A549 (cell line): ENCODE measurements at regions not wholly inside any gene's neighbourhood (a gene's known extent, or its start where the extent isn't known, plus 50 kb on each side); places are given as distances from the start of the nearest gene placed in this dataset.

Experiments
- ATAC-seq, 2 experiments: fragments of 200-7000 bp in 1 of 2; fragments of >200 bp in 1 of 2; cut with Nextera tagmentation in 1 of 2; cut with Tn5 transposase in 1 of 2; 3 replicates each; pipeline versions ENCODE4 v1.8.0 to v1.9.1; 2018 to 2020; ENCODE audit warnings: mild to moderate bottlenecking in 1 of 2, moderate library complexity in 1 of 2
- CTCF ChIA-PET: fragments of 300-600 bp; sonication (Branson Sonifier 250); formaldehyde crosslinking; extraction: SDS; loops from one replicate; lab custom pipeline; 2021; ENCODE audit warnings: antibody characterized with exemption, inconsistent platforms; lab: Yijun Ruan, JAX
- POLR2A ChIA-PET: fragments of 350-600 bp; formaldehyde crosslinking; extraction: SDS; loops from one replicate; lab custom pipeline; 2021; ENCODE audit warnings: antibody characterized with exemption, inconsistent platforms; lab: Yijun Ruan, JAX
- DNase-seq, 2 experiments: peaks; one replicate each; pipeline versions ENCODE4 v3.0.0 to v3.0.0-alpha.2; 2011 to 2016; ENCODE audit warnings: low read depth in 1 of 2, low spot score in 1 of 2
- FAIRE-seq: peaks from 2 replicates; lab custom pipeline; 2011; peaks lifted over from hg19 to GRCh38; lab: Jason Lieb, UNC
- H3K27ac ChIP-seq, 2 experiments: fragments of >200 bp; sonication (Bioruptor Twin); formaldehyde crosslinking; 3 replicates each; pipeline ENCODE4 v1.5.1; 2016 to 2017
- H3K4me1 ChIP-seq: fragments of >200 bp; sonication (Bioruptor Twin); formaldehyde crosslinking; 3 replicates; pipeline ENCODE4 v1.6.1; 2016
- H3K4me2 ChIP-seq: fragments of >200 bp; sonication (Bioruptor Twin); formaldehyde crosslinking; 3 replicates; pipeline ENCODE4 v1.6.1; 2016
- H3K4me3 ChIP-seq: fragments of >200 bp; sonication (Bioruptor Twin); formaldehyde crosslinking; 3 replicates; pipeline ENCODE4 v1.5.1; 2016
- H3K9me3 ChIP-seq: fragments of >200 bp; sonication (Bioruptor Twin); formaldehyde crosslinking; 3 replicates; pipeline ENCODE4 v1.6.1; 2016
- BHLHE40 ChIP-seq: IDR thresholded peaks from 2 replicates; pipeline ENCODE4 v1.6.1; 2012; ENCODE audit warnings: low read depth, low read length, inconsistent platforms
- CBX2 ChIP-seq: fragments of 200-600 bp; sonication (generic); IDR thresholded peaks from 2 replicates; pipeline ENCODE4 v1.6.1; 2016; ENCODE audit warnings: low read depth, mild to moderate bottlenecking, borderline replicate concordance
- EHF ChIP-seq: fragments of 250-450 bp; sonication (Bioruptor Pico); IDR thresholded peaks from 2 replicates; pipeline ENCODE4 v1.5.0; 2020; ENCODE audit warnings: mild to moderate bottlenecking
- EHMT2 ChIP-seq: fragments of 200-600 bp; sonication (generic); IDR thresholded peaks from 2 replicates; pipeline ENCODE4 v1.6.1; 2016; ENCODE audit warnings: antibody characterized with exemption, low read depth, mild to moderate bottlenecking, moderate library complexity
- FOSB ChIP-seq: fragments of 250-450 bp; sonication (Bioruptor Pico); IDR thresholded peaks from 2 replicates; pipeline ENCODE4 v1.5.0; 2020; ENCODE audit warnings: mild to moderate bottlenecking, moderate library complexity
- FOSL2 ChIP-seq, 2 experiments: fragments of 450-650 bp in 1 of 2; fragments of >200 bp in 1 of 2; sonication (Bioruptor Twin) in 1 of 2; formaldehyde crosslinking; IDR thresholded peaks; 2 replicates each; pipeline versions ENCODE4 v1.5.0 to v1.6.1; 2016 to 2020; ENCODE audit warnings: mild to moderate bottlenecking in 1 of 2, moderate library complexity in 1 of 2
- HDAC2 ChIP-seq: fragments of 200-600 bp; sonication (generic); IDR thresholded peaks from 2 replicates; pipeline ENCODE4 v1.6.1; 2016
- HOXA7 ChIP-seq: fragments of 250-450 bp; sonication (Bioruptor Pico); IDR thresholded peaks from 2 replicates; pipeline ENCODE4 v1.5.0; 2020; ENCODE audit warnings: mild to moderate bottlenecking, moderate library complexity
- HOXB13 ChIP-seq: fragments of 250-450 bp; sonication (Bioruptor Pico); IDR thresholded peaks from 2 replicates; pipeline ENCODE4 v1.5.0; 2020; ENCODE audit warnings: low read depth, mild to moderate bottlenecking, moderate library complexity
- HOXB5 ChIP-seq: fragments of 250-450 bp; sonication (Bioruptor Pico); IDR thresholded peaks from 2 replicates; pipeline ENCODE4 v1.5.0; 2020; ENCODE audit warnings: mild to moderate bottlenecking, moderate library complexity
- NFE2L2 ChIP-seq: fragments of 150-350 bp; conservative IDR thresholded peaks from 2 replicates; pipeline ENCODE4 v1.6.1; 2014; ENCODE audit warnings: low read length
- RCOR1 ChIP-seq: fragments of 150-350 bp; IDR thresholded peaks from 2 replicates; pipeline ENCODE4 v1.6.1; 2014; ENCODE audit warnings: antibody characterized with exemption, low read length, low read depth
- RNF2 ChIP-seq: fragments of 200-600 bp; sonication (generic); IDR thresholded peaks from 2 replicates; pipeline ENCODE4 v1.6.1; 2016; ENCODE audit warnings: low read depth, mild to moderate bottlenecking, antibody characterized with exemption, moderate library complexity, borderline replicate concordance
- TFCP2L1 ChIP-seq: fragments of 250-450 bp; sonication (Bioruptor Pico); IDR thresholded peaks from 2 replicates; pipeline ENCODE4 v1.5.0; 2021; ENCODE audit warnings: mild to moderate bottlenecking
- ZSCAN20 ChIP-seq: fragments of 250-450 bp; sonication (Bioruptor Pico); IDR thresholded peaks from 2 replicates; pipeline ENCODE4 v1.8.0; 2022; ENCODE audit warnings: mild to moderate bottlenecking, moderate library complexity
- WGBS: methylation state at CpG from one replicate; pipeline ENCODE4 v1.1.6; 2017; ENCODE audit errors: missing lambda C conversion rate; 5-methylcytosine and 5-hydroxymethylcytosine counted together
- TF ChIP-seq, protein P1 (sequence below): fragments of 250-450 bp; sonication (Bioruptor Pico); IDR thresholded peaks from 2 replicates; pipeline ENCODE4 v1.5.0; 2020; ENCODE audit warnings: low read depth, mild to moderate bottlenecking, moderate library complexity
- TF ChIP-seq, protein P2 (sequence below): IDR thresholded peaks from 2 replicates; pipeline ENCODE4 v1.6.1; 2012
- TF ChIP-seq, protein P3 (sequence below): fragments of 200-600 bp; sonication (generic); IDR thresholded peaks from 2 replicates; pipeline ENCODE4 v1.6.1; 2016; ENCODE audit warnings: antibody characterized with exemption, mild to moderate bottlenecking, moderate library complexity
- TF ChIP-seq, protein P4 (sequence below): fragments of >200 bp; sonication (Bioruptor Twin); formaldehyde crosslinking; IDR thresholded peaks from 3 replicates; pipeline ENCODE4 v1.5.1; 2016
- TF ChIP-seq, protein P5 (sequence below): IDR thresholded peaks from 2 replicates; pipeline ENCODE4 v1.6.1; 2012

DNA sequence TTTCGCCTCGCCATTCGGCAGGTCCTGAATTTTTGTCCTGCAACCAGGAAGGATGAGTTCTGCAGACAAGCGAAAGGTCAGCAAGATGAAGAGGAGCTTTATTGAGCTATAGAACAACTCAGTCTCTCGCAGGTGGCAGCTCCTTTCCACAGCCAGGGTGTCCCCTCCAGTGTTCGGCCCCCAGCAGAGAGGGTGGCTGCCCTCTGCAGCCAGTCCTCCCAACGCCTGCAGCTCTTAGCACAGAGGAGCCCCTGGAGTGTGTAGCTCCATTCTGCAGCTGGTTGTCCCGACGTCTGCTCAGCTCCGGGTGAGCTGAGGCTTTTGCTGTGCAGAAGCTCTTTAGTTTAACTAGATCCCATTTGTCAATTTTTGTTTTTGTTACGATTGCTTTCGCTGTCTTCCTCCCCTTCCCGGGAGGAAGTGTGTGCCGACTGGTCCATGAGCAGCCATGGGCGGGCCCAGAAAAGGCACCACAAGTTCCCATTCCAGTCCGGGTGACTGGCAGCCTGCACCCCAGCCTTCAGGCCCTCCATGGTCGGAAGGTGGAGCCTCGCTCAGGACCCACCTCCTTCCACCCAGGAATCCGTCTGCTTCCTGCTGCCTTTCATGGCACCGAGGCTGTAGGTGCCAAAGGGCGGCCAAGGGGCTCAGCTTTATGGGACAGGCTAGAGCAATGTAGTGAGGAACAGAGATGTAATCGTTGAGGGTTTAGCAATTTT, 497.8 kb upstream of the CNTN4 start:
- no peak overlapping the region for H3K4me3 ChIP-seq
- POLR2A ChIA-PET, result no interaction called here
- CTCF ChIA-PET, result no interaction called here
- no peaks in the 10 kb centered on the region for H3K4me1 ChIP-seq
- DNase-seq (no peak), ATAC-seq (no peak), FAIRE-seq (no peak)
- H3K27ac ChIP-seq, result no peak overlapping the region
- TF ChIP-seq, protein P1, sequence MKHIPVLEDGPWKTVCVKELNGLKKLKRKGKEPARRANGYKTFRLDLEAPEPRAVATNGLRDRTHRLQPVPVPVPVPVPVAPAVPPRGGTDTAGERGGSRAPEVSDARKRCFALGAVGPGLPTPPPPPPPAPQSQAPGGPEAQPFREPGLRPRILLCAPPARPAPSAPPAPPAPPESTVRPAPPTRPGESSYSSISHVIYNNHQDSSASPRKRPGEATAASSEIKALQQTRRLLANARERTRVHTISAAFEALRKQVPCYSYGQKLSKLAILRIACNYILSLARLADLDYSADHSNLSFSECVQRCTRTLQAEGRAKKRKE (CRISPR knock-in tag), result no peak
- TF ChIP-seq, protein P2, sequence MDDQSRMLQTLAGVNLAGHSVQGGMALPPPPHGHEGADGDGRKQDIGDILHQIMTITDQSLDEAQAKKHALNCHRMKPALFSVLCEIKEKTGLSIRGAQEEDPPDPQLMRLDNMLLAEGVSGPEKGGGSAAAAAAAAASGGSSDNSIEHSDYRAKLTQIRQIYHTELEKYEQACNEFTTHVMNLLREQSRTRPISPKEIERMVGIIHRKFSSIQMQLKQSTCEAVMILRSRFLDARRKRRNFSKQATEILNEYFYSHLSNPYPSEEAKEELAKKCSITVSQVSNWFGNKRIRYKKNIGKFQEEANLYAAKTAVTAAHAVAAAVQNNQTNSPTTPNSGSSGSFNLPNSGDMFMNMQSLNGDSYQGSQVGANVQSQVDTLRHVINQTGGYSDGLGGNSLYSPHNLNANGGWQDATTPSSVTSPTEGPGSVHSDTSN, result no peak
- TF ChIP-seq FOSB (CRISPR knock-in tag) (no peak), RCOR1 (no peak), FOSL2 (IDR thresholded peaks at IDR 0.05) (no peak), FOSL2 (CRISPR knock-in tag; IDR thresholded peaks at IDR 0.05) (no peak)
- TF ChIP-seq, protein P3, sequence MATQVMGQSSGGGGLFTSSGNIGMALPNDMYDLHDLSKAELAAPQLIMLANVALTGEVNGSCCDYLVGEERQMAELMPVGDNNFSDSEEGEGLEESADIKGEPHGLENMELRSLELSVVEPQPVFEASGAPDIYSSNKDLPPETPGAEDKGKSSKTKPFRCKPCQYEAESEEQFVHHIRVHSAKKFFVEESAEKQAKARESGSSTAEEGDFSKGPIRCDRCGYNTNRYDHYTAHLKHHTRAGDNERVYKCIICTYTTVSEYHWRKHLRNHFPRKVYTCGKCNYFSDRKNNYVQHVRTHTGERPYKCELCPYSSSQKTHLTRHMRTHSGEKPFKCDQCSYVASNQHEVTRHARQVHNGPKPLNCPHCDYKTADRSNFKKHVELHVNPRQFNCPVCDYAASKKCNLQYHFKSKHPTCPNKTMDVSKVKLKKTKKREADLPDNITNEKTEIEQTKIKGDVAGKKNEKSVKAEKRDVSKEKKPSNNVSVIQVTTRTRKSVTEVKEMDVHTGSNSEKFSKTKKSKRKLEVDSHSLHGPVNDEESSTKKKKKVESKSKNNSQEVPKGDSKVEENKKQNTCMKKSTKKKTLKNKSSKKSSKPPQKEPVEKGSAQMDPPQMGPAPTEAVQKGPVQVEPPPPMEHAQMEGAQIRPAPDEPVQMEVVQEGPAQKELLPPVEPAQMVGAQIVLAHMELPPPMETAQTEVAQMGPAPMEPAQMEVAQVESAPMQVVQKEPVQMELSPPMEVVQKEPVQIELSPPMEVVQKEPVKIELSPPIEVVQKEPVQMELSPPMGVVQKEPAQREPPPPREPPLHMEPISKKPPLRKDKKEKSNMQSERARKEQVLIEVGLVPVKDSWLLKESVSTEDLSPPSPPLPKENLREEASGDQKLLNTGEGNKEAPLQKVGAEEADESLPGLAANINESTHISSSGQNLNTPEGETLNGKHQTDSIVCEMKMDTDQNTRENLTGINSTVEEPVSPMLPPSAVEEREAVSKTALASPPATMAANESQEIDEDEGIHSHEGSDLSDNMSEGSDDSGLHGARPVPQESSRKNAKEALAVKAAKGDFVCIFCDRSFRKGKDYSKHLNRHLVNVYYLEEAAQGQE, result no peak
- whole genome bisulfite sequencing, result 10% methylated on average over 17 of the region's 22 CpGs
- no peak overlapping the region for H3K4me2 ChIP-seq
- peaks cover 5% of the 10 kb centered on the region; the same call in 1 of the 3 replicates for H3K9me3 ChIP-seq

DNA sequence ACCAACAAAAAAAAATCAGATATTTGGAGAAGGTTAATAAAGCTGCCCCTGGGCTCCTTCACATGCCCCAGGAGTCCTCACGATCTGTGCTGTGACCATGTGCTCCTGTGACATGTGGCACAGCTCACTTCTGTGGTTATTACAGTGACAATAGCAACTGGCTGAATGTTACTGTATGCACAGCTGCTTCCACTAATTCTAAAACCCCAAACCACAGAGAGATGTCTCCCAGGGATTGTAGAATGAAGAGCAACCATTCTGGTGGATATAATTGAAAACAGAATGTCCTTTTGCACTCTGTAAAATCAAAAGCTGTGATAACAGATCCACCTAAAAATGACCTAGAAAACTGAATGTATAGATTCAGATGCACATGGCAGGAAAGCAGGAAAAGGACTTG, 489.2 kb upstream of the CNTN4 start:
- no peak for TF ChIP-seq HOXB13 (CRISPR knock-in tag)
- TF ChIP-seq EHF (CRISPR knock-in tag), result no peak
- TF ChIP-seq HDAC2, result no peak
- no peak for TF ChIP-seq FOSL2 (IDR thresholded peaks at IDR 0.05)
- TF ChIP-seq FOSL2 (CRISPR knock-in tag; IDR thresholded peaks at IDR 0.05), result no peak
- no peak for TF ChIP-seq RNF2
- no peak for TF ChIP-seq BHLHE40
- TF ChIP-seq NFE2L2, result no peak
- no peak for TF ChIP-seq HOXA7 (CRISPR knock-in tag)
- no peak for TF ChIP-seq EHMT2
- TF ChIP-seq, all 56 proteins: peak for 0
- Histone ChIP-seq H3K4me3 (no peak overlapping the region), H3K27ac (no peak overlapping the region), H3K4me2 (no peak overlapping the region), H3K4me1 (no peaks in the 10 kb centered on the region), H3K9me3 (peaks cover 5% of the 10 kb centered on the region; the same call in 1 of the 3 replicates)
- FAIRE-seq (no peak), DNase-seq (no peak), ATAC-seq (no peak)
- 13% methylated on average over 1 of the region's 1 CpG for WGBS
- POLR2A ChIA-PET, result no interaction called here
- CTCF ChIA-PET, result no interaction called here

DNA sequence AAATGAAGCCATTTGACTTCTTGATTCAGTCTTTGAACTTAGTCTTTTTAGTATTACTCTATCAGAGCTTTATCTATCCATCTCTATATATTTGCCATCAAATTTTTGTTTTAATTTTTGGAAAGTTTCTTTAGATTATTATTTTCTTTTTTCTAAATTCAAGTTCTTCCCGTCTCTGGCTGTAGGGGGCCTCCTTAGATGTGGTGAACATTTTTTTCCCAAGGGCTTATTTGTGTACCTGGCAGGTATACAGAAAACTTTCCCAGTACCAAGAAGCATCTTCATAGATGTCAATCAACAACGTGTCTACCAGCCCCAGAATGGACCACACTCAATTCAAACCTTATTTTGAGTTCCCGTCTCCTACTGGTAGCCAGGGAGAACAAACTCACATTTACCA, 486.8 kb upstream of the CNTN4 start:
- DNase-seq, result no peak
- FAIRE-seq, result no peak
- 0% methylated on average over 3 of the region's 3 CpGs for WGBS
- CTCF ChIA-PET, result no interaction called here
- POLR2A ChIA-PET, result no interaction called here
- no peak overlapping the region for H3K4me2 ChIP-seq
- no peak overlapping the region for H3K27ac ChIP-seq
- no peaks in the 10 kb centered on the region for H3K4me1 ChIP-seq
- no peaks in the 10 kb centered on the region for H3K9me3 ChIP-seq
- ATAC-seq, result no peak
- no peak overlapping the region for H3K4me3 ChIP-seq
- no peak for TF ChIP-seq CBX2
- TF ChIP-seq, protein P2, result no peak
- TF ChIP-seq, protein P4, sequence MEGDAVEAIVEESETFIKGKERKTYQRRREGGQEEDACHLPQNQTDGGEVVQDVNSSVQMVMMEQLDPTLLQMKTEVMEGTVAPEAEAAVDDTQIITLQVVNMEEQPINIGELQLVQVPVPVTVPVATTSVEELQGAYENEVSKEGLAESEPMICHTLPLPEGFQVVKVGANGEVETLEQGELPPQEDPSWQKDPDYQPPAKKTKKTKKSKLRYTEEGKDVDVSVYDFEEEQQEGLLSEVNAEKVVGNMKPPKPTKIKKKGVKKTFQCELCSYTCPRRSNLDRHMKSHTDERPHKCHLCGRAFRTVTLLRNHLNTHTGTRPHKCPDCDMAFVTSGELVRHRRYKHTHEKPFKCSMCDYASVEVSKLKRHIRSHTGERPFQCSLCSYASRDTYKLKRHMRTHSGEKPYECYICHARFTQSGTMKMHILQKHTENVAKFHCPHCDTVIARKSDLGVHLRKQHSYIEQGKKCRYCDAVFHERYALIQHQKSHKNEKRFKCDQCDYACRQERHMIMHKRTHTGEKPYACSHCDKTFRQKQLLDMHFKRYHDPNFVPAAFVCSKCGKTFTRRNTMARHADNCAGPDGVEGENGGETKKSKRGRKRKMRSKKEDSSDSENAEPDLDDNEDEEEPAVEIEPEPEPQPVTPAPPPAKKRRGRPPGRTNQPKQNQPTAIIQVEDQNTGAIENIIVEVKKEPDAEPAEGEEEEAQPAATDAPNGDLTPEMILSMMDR, result no peak
- TF ChIP-seq NFE2L2, result no peak
- TF ChIP-seq HOXB5, result no peak
- TF ChIP-seq, protein P5, sequence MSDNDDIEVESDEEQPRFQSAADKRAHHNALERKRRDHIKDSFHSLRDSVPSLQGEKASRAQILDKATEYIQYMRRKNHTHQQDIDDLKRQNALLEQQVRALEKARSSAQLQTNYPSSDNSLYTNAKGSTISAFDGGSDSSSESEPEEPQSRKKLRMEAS, result no peak
- TF ChIP-seq TFCP2L1 (CRISPR knock-in tag), result no peak
- TF ChIP-seq ZSCAN20, result no peak
